Suppressor macrophage (primary cell): ENCODE measurements at regions not wholly inside any gene's neighbourhood (a gene's known extent, or its start where the extent isn't known, plus 50 kb on each side); places are given as distances from the start of the nearest gene placed in this dataset.

Source experiments
- DNase-seq, 4 experiments: peaks; one replicate each; pipeline ENCODE4 v3.0.0-alpha.2; 2020 to 2022

- peak in 1 of 4 experiments; percentile 35 for DNase-seq
Observed at GRCh38 chr20:23251779-23252178, 98.8 kb upstream of the NXT1 start.

GRCh38 chr20:23249541-23249940, 101.0 kb upstream of the NXT1 start:
- DNase-seq, result no peak

- DNase-seq, result peak; percentile 39 to 63 (median 46)
Observed at GRCh38 chr20:23248461-23248882, 102.1 kb upstream of the NXT1 start.

GRCh38 chr20:23246717-23247664, 103.6 kb upstream of the NXT1 start:
- DNase-seq, result peak in 2 of 4 experiments; percentile 19 to 49

- DNase-seq, result peak; percentile 86 to 93 (median 90)
Observed at GRCh38 chr20:23245553-23246181, 104.9 kb upstream of the NXT1 start.

GRCh38 chr20:23244916-23245552, 105.6 kb upstream of the NXT1 start:
- DNase-seq, result no peak

GRCh38 chr20:23244156-23244915, 106.3 kb upstream of the NXT1 start:
- no peak for DNase-seq

- no peak for DNase-seq
Observed at GRCh38 chr20:23243791-23244155, 106.8 kb upstream of the NXT1 start.

- DNase-seq, result no peak
Observed at GRCh38 chr20:23242556-23243180, 107.9 kb upstream of the NXT1 start.

GRCh38 chr20:23242104-23242503, 108.5 kb upstream of the NXT1 start:
- no peak for DNase-seq

- no peak for DNase-seq
Observed at GRCh38 chr20:23241416-23241815, 109.2 kb upstream of the NXT1 start.

GRCh38 chr20:23240519-23240918, 110.1 kb upstream of the NXT1 start:
- DNase-seq, result no peak

GRCh38 chr20:23237201-23237600, 113.4 kb upstream of the NXT1 start:
- DNase-seq, result no peak

- peak; percentile 70 to 88 (median 81) for DNase-seq
Observed at GRCh38 chr20:23235173-23236027, 115.2 kb upstream of the NXT1 start.

GRCh38 chr20:23234311-23235078, 116.1 kb upstream of the NXT1 start:
- no peak for DNase-seq

- peak in 1 of 4 experiments; percentile 30 for DNase-seq
Observed at GRCh38 chr20:23233341-23233740, 117.2 kb upstream of the NXT1 start.

- DNase-seq, result no peak
Observed at GRCh38 chr20:23232679-23233308, 117.8 kb upstream of the NXT1 start.

GRCh38 chr20:23232219-23232581, 118.4 kb upstream of the NXT1 start:
- no peak for DNase-seq

GRCh38 chr20:23231561-23232218, 118.9 kb upstream of the NXT1 start:
- no peak for DNase-seq
